ENCODE measurements at regions not wholly inside any gene's neighbourhood (a gene's known extent, or its start where the extent isn't known, plus 50 kb on each side); places are given as distances from the start of the nearest gene placed in this dataset.
"Not testable (repeated sequence)": the region's sequence is repeated elsewhere in the genome, so short reads cannot be mapped to it uniquely, and the experiment has no call there.

- H3K4me3 ChIP-seq = no peak overlapping the region
- no peaks in the 10 kb centered on the region for H3K27me3 ChIP-seq
- no peaks in the 10 kb centered on the region for H3K36me3 ChIP-seq
- no peak for ATAC-seq
- H3K27ac ChIP-seq = no peak overlapping the region
- intact Hi-C loops (cut with DNase I) = no loop called here
- no peak for TF ChIP-seq CTCF (IDR thresholded peaks at IDR 0.05)
- H3K4me1 ChIP-seq = no peaks in the 10 kb centered on the region
- DNase-seq = no peak
- H3K9me3 ChIP-seq = no peaks in the 10 kb centered on the region
Observed at GRCh38 chr4:174055344-174055743, 228.1 kb downstream of the FBXO8 start.

GRCh38 chr4:174053895-174054294 is 229.6 kb downstream of the FBXO8 start:
- ATAC-seq (no peak), DNase-seq (no peak)
- Histone ChIP-seq H3K36me3 (no peaks in the 10 kb centered on the region), H3K27me3 (no peaks in the 10 kb centered on the region), H3K9me3 (no peaks in the 10 kb centered on the region), H3K4me1 (no peaks in the 10 kb centered on the region), H3K27ac (no peak overlapping the region), H3K4me3 (no peak overlapping the region)
- intact Hi-C loops (cut with DNase I) = no loop called here
- no peak for TF ChIP-seq CTCF (IDR thresholded peaks at IDR 0.05)

- TF ChIP-seq CTCF (IDR thresholded peaks at IDR 0.05) = no peak
Observed at GRCh38 chr4:174047363-174047762, 236.1 kb downstream of the FBXO8 start.

GRCh38 chr4:174045829-174046228 is 237.6 kb downstream of the FBXO8 start:
- H3K27me3 ChIP-seq, H3K4me3 ChIP-seq, ATAC-seq: not testable (repeated sequence)

More at GRCh38 chr4:174047363-174047762, 236.1 kb downstream of the FBXO8 start:
- Histone ChIP-seq H3K4me1 (no peaks in the 10 kb centered on the region), H3K27ac (no peak overlapping the region), H3K27me3 (no peaks in the 10 kb centered on the region), H3K36me3 (no peaks in the 10 kb centered on the region), H3K9me3 (no peaks in the 10 kb centered on the region), H3K4me3 (no peak overlapping the region)
- intact Hi-C loops (cut with DNase I) = no loop called here
- no peak for ATAC-seq
- DNase-seq = no peak

GRCh38 chr4:174045381-174045780 is 238.1 kb downstream of the FBXO8 start:
- intact Hi-C loops (cut with DNase I) = no loop called here
- no peaks in the 10 kb centered on the region for H3K9me3 ChIP-seq
- ATAC-seq = no peak
- TF ChIP-seq CTCF (IDR thresholded peaks at IDR 0.05) = no peak
- H3K27ac ChIP-seq = no peak overlapping the region
- H3K4me1 ChIP-seq = no peaks in the 10 kb centered on the region
- no peak for DNase-seq
- no peaks in the 10 kb centered on the region for H3K36me3 ChIP-seq
- no peaks in the 10 kb centered on the region for H3K27me3 ChIP-seq
- no peak overlapping the region for H3K4me3 ChIP-seq

More at GRCh38 chr4:174045829-174046228, 237.6 kb downstream of the FBXO8 start:
- DNase-seq; H3K9me3 ChIP-seq; H3K4me1 ChIP-seq; intact Hi-C loops (cut with DNase I); H3K27ac ChIP-seq; H3K36me3 ChIP-seq: not testable (repeated sequence)

GRCh38 chr4:174041555-174042105 is 241.8 kb downstream of the FBXO8 start:
- DNase-seq (no peak), ATAC-seq (no peak)
- intact Hi-C loops (cut with DNase I) = no loop called here
- no peaks in the 10 kb centered on the region for H3K27me3 ChIP-seq
- H3K9me3 ChIP-seq = no peaks in the 10 kb centered on the region
- H3K36me3 ChIP-seq = no peaks in the 10 kb centered on the region
- H3K27ac ChIP-seq = no peak overlapping the region
- H3K4me1 ChIP-seq = no peaks in the 10 kb centered on the region
- TF ChIP-seq CTCF (IDR thresholded peaks at IDR 0.05) = no peak
- no peak overlapping the region for H3K4me3 ChIP-seq
